ENCODE measurements at regions not wholly inside any gene's neighbourhood (a gene's known extent, or its start where the extent isn't known, plus 50 kb on each side); places are given as distances from the start of the nearest gene placed in this dataset.
A peak's percentile ranks its signal among the peaks of the same experiment; 100 is the strongest.

DNA sequence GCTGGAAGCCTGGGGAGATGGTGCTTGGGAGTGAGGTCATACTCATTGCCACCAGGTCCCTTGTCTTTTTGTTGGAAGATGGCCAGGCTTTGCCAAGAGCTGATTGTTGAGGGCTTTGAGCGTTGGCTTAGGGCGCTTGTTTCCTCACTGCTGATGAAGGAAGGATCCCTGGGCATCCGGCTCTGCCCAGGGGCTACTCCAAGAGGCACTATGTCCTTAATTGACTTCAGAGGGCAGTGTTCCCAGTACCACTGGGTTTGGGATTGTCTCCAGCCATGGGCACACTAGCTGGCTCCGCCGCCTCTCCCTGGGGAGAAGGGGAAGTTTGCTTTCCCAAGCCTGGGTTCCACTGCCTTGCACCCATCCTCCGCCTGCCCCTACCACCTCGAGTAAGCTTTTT, 57.2 kb upstream of the RGMA start:
- no peak for DNase-seq (ENCODE audit: low read depth in 2 of 3, low spot score in 2 of 3)

DNA sequence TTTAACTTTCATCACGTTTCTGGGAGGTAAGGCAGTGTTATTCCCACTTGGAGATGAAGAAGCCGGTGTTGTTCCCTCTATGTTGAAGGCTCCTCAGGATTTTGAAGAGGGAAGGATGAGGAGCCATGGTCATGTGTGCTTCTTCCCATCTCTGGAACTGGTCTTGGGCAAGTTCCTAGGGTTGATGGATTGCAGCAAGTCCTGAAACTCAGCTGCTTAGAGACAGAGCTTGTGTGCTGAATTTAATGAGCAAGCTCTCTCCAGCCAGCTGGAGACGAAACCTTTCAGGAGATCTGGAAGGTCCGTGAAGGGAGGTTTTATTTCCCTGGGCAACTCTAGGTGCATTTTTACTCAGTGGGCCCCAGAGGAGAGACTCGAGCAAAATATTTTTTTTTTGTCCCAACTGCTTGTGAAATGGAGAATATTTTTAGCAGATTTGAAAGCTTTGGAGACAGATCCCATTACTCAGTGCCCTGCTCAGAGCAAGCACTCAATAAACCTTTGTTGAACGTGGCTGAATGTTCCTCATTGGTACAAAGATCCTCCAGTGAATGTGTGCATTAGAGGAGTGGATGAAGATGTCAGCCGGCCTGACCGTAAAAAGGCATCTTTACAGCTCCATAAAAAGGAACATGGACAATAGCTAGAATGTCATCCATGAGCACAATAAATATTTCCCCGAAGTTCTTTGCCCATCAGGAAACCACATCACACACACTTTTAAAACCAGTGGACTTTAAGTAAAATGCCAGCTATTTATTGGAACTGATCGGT, 55.6 kb upstream of the RGMA start:
- DNase-seq (ENCODE audit: low read depth in 2 of 3, low spot score in 2 of 3), result no peak

DNA sequence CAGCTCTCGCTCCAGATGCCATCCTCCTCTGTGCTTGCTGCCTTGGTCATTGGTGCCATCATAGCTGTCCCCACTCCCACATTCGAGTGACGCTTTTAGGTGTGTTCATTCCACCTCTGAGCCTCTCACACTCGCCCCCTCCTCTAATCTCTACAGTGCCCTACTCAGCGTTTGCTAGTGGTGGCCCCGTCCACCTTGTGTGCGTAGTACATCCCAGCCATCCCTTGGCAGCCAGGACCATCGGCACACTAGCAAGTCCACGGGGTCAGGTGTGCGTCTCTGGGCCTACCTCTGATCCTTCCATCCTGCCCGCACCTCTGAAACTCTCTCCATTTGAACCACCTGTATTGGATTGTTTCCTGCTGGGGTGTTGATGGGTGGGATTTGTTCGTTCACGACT, 54.2 kb upstream of the RGMA start:
- DNase-seq (ENCODE audit: low read depth in 2 of 3, low spot score in 2 of 3), result no peak

DNA sequence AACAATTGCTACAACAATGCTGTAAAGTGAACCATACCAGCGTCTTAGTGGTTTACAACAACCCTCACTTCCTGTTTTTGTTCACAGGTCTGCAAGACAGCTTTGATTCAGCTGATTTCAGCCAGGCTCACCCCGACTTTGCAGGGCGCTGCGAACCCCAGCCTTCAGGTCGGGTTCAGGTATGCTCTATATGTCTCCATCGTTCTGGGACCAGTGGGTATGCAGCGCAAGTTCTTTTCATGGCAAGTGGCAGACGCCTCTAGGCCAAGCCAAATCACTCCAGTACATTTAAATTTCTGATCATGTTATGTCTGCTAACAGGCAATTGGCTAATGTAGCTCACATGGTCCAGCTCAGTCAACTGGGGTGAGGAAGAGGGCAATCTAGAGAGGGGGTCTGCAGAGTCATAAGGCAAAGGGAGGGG, 52.4 kb upstream of the RGMA start:
- peak in 1 of 3 experiments; percentile 1 for DNase-seq (ENCODE audit: low read depth in 2 of 3, low spot score in 2 of 3)

DNA sequence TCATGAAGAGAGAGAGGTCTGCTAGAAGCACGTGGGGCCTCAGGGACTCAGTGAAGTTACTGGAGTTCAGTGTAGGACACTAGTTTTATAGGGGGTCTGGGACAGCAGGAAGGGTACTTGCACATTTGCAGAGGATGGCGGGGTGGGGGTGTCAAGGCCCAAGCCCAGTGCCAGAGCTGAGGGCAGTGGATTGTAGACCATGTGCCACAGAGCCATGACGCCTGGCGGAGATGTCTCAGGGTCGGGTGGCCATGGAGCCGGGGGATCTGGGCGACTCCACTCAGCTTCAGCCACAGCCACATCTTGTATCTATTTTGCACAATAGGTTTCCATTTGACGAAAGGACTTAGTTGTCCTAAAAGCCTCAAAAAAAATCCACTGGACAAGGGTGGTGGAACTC, 50.4 kb upstream of the RGMA start:
- no peak for DNase-seq (ENCODE audit: low read depth in 2 of 3, low spot score in 2 of 3)

DNA sequence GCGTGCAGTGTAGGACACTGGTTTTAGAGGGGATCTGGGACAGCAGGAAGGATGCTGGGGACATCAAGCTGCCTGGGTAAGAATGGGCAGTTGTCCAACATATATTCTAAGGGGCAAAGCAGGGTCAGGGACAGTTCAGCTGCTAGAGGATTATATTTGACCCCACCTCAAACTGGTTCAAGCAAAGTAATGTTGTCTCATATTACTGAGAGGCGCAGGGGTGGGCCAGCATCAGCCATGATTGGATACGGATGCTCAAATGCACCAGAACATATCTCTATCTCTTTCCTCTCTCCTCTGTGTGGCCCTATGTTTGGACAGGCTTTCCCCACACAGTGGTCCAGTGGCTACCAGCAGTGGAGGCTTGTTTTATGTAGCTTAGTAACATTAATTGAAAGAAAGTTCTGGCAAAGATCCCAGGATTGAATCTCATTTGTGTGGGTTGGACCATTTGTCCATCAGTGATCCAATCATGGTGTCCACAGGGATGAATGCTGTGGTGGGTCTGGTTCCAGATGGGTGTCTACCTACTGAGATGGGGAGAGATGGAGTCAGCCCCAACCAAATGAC, 49.8 kb upstream of the RGMA start:
- no peak for DNase-seq (ENCODE audit: low read depth in 2 of 3, low spot score in 2 of 3)
